Nephron (organoid): ENCODE measurements at regions not wholly inside any gene's neighbourhood (a gene's known extent, or its start where the extent isn't known, plus 50 kb on each side); places are given as distances from the start of the nearest gene placed in this dataset.
"Not testable (repeated sequence)": the region's sequence is repeated elsewhere in the genome, so short reads cannot be mapped to it uniquely, and the experiment has no call there.

Source experiments
- H3K27ac Mint-ChIP-seq, 3 experiments: 2 replicates each; pipeline ENCODE4 v1.8.0; 2020; ENCODE audit warnings: mixed read lengths in 3 of 3, mild to moderate bottlenecking in 2 of 3, moderate library complexity in 1 of 3
- H3K27me3 Mint-ChIP-seq: 2 replicates; pipeline ENCODE4 v1.8.0; 2021; ENCODE audit warnings: low read depth, mild to moderate bottlenecking, moderate library complexity, mixed read lengths
- H3K36me3 Mint-ChIP-seq: 2 replicates; pipeline ENCODE4 v1.8.0; 2020; ENCODE audit warnings: low read depth, mixed read lengths
- H3K4me1 Mint-ChIP-seq: 2 replicates; pipeline ENCODE4 v1.8.0; 2020; ENCODE audit warnings: mixed read lengths
- H3K4me3 Mint-ChIP-seq, 3 experiments: 2 replicates each; pipeline ENCODE4 v1.8.0; 2020; ENCODE audit warnings: mild to moderate bottlenecking in 3 of 3, mixed read lengths in 3 of 3, moderate library complexity in 2 of 3
- H3K9me3 Mint-ChIP-seq: 2 replicates; pipeline ENCODE4 v1.8.0; 2020; ENCODE audit warnings: mixed read lengths
- TF ChIP-seq, protein P1 (sequence below), 3 experiments: fragments of 200-600 bp; sonication (generic); IDR thresholded peaks; one replicate each; pipeline ENCODE4 v1.5.0; 2021; ENCODE audit warnings: antibody characterized with exemption in 3 of 3; ENCODE audit not compliant: unreplicated experiment in 3 of 3

DNA sequence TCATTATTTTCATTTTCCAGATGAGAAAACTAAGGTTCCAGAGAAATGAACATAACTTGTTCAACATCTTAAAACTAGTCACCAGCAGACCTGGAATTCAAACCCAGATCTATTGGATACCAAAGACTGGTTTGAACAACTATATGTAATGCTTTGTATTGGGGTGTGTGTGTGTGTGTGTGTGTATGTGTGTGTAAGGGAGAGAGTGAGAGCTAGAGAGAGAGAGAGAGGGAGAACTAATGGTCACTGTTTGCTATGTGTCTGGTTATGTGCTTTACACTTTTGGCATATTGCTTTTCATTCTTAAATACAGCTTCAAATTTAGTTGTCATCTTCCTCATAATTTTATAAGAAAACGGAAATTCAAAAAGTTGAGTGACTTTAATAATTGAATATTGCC, 134.7 kb upstream of the ZNF217 start:
- H3K36me3 Mint-ChIP-seq: no peaks in the 10 kb centered on the region
- no peak overlapping the region for H3K4me3 Mint-ChIP-seq
- TF ChIP-seq, protein P1, sequence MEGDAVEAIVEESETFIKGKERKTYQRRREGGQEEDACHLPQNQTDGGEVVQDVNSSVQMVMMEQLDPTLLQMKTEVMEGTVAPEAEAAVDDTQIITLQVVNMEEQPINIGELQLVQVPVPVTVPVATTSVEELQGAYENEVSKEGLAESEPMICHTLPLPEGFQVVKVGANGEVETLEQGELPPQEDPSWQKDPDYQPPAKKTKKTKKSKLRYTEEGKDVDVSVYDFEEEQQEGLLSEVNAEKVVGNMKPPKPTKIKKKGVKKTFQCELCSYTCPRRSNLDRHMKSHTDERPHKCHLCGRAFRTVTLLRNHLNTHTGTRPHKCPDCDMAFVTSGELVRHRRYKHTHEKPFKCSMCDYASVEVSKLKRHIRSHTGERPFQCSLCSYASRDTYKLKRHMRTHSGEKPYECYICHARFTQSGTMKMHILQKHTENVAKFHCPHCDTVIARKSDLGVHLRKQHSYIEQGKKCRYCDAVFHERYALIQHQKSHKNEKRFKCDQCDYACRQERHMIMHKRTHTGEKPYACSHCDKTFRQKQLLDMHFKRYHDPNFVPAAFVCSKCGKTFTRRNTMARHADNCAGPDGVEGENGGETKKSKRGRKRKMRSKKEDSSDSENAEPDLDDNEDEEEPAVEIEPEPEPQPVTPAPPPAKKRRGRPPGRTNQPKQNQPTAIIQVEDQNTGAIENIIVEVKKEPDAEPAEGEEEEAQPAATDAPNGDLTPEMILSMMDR (IDR thresholded peaks at IDR 0.05; ENCODE audit: unreplicated experiment in 3 of 3): no peak
- no peaks in the 10 kb centered on the region for H3K27me3 Mint-ChIP-seq
- no peaks in the 10 kb centered on the region for H3K9me3 Mint-ChIP-seq
- H3K4me1 Mint-ChIP-seq: peaks cover 10% of the 10 kb centered on the region
- no peak overlapping the region for H3K27ac Mint-ChIP-seq

DNA sequence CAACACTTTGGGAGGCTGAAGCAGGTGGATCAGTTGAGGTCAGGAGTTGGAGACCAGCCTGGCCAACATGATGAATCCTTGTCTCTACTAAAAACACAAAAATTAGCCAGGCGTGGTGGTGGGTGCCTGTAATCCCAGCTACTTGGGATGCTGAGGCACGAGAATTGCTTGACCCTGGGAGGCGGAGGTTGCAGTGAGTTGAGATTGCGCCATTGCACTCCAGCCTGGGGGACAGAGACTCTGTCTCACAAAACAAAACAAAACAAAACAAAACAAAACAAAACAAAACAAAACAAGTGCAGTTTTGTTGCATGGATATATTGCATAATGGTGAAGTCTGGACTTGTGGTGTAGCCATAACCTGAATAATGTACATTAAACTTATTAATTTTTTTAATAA, 133.6 kb upstream of the ZNF217 start:
- not testable (repeated sequence) for H3K4me3 Mint-ChIP-seq, H3K9me3 Mint-ChIP-seq, H3K27me3 Mint-ChIP-seq, H3K36me3 Mint-ChIP-seq, H3K4me1 Mint-ChIP-seq, H3K27ac Mint-ChIP-seq

DNA sequence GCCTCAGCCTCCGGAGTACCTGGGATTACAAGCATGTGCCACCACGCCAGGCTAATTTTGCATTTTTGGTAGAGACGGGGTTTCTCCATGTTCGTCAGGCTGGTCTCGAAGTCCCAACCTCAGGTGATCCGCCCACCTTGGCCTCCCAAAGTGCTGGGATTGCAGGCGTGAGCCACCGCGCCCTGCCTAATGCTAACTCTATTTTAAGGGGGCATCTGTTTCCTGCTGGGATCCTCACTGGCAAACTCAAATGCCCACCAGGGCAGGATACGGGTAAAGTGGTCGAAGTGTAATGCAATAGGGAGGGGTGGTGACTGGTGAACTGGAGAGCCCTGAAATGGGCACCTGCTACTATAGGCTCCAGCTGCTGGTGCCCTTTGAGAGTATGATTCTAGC, 131.9 kb upstream of the ZNF217 start:
- TF ChIP-seq, protein P1 (IDR thresholded peaks at IDR 0.05; ENCODE audit: unreplicated experiment in 3 of 3): no peak
- Mint-ChIP-seq H3K27ac (no peak overlapping the region), H3K4me3 (no peak overlapping the region), H3K9me3 (no peaks in the 10 kb centered on the region), H3K4me1 (peaks cover 3% of the 10 kb centered on the region), H3K27me3 (no peaks in the 10 kb centered on the region), H3K36me3 (no peaks in the 10 kb centered on the region)

DNA sequence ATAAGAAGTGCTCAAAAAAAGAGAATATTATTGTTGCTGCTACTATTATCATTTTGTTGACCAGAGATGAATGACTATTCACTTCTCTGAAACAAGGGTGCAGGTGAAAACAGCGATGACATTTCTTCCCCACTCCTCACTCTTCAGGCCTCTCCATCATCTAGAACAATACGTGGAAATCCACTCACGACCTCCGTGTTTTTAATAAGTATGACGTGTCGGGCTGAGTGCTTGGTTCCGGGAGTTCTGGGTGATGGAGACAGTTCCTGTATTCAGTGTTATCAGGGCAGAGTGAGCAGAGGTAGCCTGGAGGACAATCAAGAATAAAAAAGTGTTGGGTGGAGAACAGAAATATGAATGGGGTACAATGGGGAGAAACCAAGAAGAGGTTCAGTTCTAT, 130.0 kb upstream of the ZNF217 start:
- H3K27ac Mint-ChIP-seq: no peak overlapping the region
- TF ChIP-seq, protein P1 (IDR thresholded peaks at IDR 0.05; ENCODE audit: unreplicated experiment in 3 of 3): no peak
- H3K9me3 Mint-ChIP-seq: no peaks in the 10 kb centered on the region
- H3K4me3 Mint-ChIP-seq: no peak overlapping the region
- no peaks in the 10 kb centered on the region for H3K27me3 Mint-ChIP-seq
- H3K4me1 Mint-ChIP-seq: no peaks in the 10 kb centered on the region
- no peaks in the 10 kb centered on the region for H3K36me3 Mint-ChIP-seq

DNA sequence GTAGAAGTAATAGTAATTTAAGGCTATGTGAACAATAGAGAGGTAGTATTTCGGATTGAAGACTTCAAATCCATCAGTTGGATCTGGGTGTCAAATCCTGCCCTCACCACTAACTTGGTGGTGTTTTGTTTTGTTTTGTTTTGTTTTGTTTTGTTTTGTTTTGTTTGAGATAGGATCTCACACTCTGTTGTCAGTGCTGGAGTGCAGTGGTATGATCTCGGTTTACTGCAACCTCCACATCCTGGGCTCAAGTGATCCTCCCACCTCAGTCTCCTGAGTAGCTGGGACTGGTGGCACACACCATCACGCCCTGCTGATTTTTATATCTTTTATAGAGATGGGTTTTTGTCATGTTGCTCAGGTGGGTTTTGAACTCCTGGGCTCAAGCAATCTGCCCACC, 129.4 kb upstream of the ZNF217 start:
- no peaks in the 10 kb centered on the region for H3K27me3 Mint-ChIP-seq
- H3K27ac Mint-ChIP-seq: no peak overlapping the region
- peaks cover 1% of the 10 kb centered on the region for H3K4me1 Mint-ChIP-seq
- H3K36me3 Mint-ChIP-seq: no peaks in the 10 kb centered on the region
- H3K4me3 Mint-ChIP-seq: no peak overlapping the region
- TF ChIP-seq, protein P1 (IDR thresholded peaks at IDR 0.05; ENCODE audit: unreplicated experiment in 3 of 3): no peak
- no peaks in the 10 kb centered on the region for H3K9me3 Mint-ChIP-seq

DNA sequence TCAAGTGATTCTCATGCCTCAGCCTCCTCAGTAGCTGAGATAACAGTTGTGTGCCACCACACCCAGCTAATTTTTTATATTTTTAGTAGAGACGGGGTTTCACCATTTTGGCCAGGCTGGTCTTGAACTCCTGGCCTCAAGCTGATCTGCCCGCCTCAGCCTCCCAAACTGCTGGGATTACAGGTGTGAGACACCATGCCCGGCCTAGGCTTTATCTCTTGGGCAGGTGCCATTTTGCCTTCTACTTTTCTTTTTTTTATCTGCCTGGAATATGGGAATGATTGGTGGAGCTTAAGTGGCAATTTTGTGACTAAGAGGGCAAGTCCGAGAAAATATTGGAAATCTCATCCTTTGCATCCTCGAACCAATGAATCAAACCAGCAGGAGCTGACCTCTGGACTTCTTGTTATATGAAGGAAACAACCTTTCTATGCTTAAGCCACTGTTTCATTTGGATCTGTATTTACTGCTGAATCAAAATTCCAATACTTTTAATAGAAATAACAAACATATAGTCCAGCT, 128.9 kb upstream of the ZNF217 start:
- Mint-ChIP-seq H3K27me3 (no peaks in the 10 kb centered on the region), H3K9me3 (no peaks in the 10 kb centered on the region), H3K4me1 (peaks cover 5% of the 10 kb centered on the region), H3K36me3 (no peaks in the 10 kb centered on the region), H3K4me3 (no peak overlapping the region), H3K27ac (no peak overlapping the region)
- TF ChIP-seq, protein P1 (IDR thresholded peaks at IDR 0.05; ENCODE audit: unreplicated experiment in 3 of 3): no peak

DNA sequence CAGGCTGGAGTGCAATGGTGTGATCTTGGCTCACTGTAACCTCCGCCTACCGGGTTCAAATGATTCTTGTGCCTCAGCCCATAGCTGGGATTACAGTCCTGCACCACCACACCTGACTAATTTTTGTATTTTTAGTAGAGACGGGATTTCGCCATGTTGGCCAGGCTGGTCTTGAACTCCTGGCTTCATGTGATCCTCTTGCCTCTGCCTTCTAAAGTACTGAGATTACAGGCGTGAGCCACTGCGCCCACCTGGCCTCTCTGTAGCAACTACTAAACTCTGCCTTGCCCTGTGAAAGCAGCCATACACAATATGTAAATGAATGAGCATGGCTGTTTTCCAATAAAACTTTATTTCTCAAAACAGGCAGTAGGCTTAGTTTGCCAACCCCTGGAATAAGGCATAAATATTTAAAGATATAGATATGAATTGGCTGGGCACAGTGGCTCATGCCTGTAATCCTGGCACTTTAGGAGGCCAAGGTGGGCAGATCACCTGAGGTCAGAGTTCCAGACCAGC, 127.9 kb upstream of the ZNF217 start:
- not testable (repeated sequence) for H3K27me3 Mint-ChIP-seq, H3K27ac Mint-ChIP-seq, H3K4me1 Mint-ChIP-seq, H3K36me3 Mint-ChIP-seq, H3K9me3 Mint-ChIP-seq, H3K4me3 Mint-ChIP-seq

DNA sequence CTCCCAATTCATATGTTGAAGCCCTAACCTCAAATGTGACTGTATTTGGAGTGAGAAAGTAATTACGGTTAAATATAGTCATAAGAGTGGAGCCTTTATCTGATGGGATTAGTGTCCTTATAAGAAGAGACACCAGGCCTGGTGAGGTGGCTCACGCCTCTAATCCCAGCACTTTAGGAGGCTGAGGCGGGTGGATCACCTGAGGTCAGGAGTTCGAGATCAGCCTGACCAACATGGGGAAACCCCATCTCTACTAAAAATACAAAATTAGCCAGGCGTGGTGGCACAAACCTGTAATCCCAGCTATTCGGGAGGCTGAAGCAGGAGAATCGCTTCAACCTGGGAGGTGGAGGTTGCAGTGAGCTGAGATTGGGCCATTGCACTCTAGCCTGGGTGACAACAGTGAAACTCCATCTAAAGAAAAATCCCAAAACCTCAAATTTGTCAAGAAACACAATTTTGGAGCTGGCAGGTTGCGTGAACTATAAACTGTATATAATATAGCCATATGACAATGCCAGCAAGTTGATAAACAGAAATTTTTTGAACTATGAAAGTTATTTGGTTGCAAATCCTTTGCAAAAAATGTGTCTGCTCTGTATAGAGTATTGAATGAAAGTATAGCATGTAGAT, 125.6 kb upstream of the ZNF217 start:
- peaks cover 10% of the 10 kb centered on the region for H3K4me1 Mint-ChIP-seq
- not testable (repeated sequence) for H3K4me3 Mint-ChIP-seq, H3K9me3 Mint-ChIP-seq, H3K27me3 Mint-ChIP-seq, H3K27ac Mint-ChIP-seq, H3K36me3 Mint-ChIP-seq
